HL-60 (cell line): ENCODE measurements at regions not wholly inside any gene's neighbourhood (a gene's known extent, or its start where the extent isn't known, plus 50 kb on each side); places are given as distances from the start of the nearest gene placed in this dataset.
A peak's percentile ranks its signal among the peaks of the same experiment; 100 is the strongest.

Source experiments
- DNase-seq, 2 experiments: peaks; one replicate each; pipeline ENCODE4 v3.0.0-alpha.2; 2010 to 2020; ENCODE audit warnings: low read depth in 1 of 2, low spot score in 1 of 2
- H3K27ac ChIP-seq: fragments of 250-450 bp; sonication (Bioruptor Pico); replicated peaks from 2 replicates; pipeline ENCODE4 v1.5.1; 2020; ENCODE audit warnings: mild to moderate bottlenecking, moderate library complexity
- H3K27me3 ChIP-seq: fragments of 250-450 bp; sonication (Bioruptor Pico); 2 replicates; pipeline ENCODE4 v1.5.1; 2021; ENCODE audit warnings: mild to moderate bottlenecking, moderate library complexity; ENCODE audit not compliant: insufficient read depth, poor library complexity, severe bottlenecking
- H3K4me3 ChIP-seq: replicated peaks from 2 replicates; pipeline ENCODE4 v1.5.1; 2011; ENCODE audit warnings: mild to moderate bottlenecking, control low read depth, low read length; ENCODE audit not compliant: insufficient read depth
- GABPA ChIP-seq: IDR thresholded peaks from 2 replicates; pipeline ENCODE4 v1.6.1; 2012; ENCODE audit warnings: low read depth
- POLR2AphosphoS5 ChIP-seq: IDR thresholded peaks from 2 replicates; pipeline ENCODE4 v1.6.1; 2012; ENCODE audit warnings: low read depth
- SPI1 ChIP-seq: IDR thresholded peaks from 2 replicates; pipeline ENCODE4 v1.6.1; 2012; ENCODE audit warnings: low read depth, mild to moderate bottlenecking, borderline replicate concordance
- TF ChIP-seq, protein P1 (sequence below): IDR thresholded peaks from one replicate; pipeline ENCODE4 v1.5.1; 2011; ENCODE audit warnings: low read length, control low read depth, inconsistent platforms; ENCODE audit not compliant: insufficient read depth
- TF ChIP-seq, protein P2 (sequence below): IDR thresholded peaks from 2 replicates; pipeline ENCODE4 v1.6.1; 2012; ENCODE audit warnings: low read depth; ENCODE audit not compliant: insufficient replicate concordance

DNA sequence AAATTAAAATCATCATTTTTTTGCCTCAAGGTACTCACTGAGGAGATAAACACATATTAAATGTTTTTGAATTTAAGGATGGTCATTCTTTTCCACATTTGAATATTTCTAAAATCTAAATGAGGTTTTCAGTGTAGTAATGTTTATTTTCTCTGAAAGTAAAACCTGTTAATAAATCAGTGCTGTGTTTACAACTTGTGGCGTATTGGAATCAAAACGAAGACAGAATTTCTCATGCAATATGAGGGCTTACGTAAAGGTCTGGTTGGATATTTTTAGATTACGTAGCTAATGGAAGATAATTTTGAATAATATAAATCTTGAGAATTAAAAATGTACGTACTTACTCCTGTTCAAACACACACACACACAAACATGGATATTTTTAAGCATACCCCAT lies 106.8 kb upstream of the LUZP2 start:
- TF ChIP-seq POLR2AphosphoS5 (no peak), SPI1 (no peak), GABPA (no peak)
- TF ChIP-seq, protein P1, sequence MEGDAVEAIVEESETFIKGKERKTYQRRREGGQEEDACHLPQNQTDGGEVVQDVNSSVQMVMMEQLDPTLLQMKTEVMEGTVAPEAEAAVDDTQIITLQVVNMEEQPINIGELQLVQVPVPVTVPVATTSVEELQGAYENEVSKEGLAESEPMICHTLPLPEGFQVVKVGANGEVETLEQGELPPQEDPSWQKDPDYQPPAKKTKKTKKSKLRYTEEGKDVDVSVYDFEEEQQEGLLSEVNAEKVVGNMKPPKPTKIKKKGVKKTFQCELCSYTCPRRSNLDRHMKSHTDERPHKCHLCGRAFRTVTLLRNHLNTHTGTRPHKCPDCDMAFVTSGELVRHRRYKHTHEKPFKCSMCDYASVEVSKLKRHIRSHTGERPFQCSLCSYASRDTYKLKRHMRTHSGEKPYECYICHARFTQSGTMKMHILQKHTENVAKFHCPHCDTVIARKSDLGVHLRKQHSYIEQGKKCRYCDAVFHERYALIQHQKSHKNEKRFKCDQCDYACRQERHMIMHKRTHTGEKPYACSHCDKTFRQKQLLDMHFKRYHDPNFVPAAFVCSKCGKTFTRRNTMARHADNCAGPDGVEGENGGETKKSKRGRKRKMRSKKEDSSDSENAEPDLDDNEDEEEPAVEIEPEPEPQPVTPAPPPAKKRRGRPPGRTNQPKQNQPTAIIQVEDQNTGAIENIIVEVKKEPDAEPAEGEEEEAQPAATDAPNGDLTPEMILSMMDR = no peak
- TF ChIP-seq, protein P2, sequence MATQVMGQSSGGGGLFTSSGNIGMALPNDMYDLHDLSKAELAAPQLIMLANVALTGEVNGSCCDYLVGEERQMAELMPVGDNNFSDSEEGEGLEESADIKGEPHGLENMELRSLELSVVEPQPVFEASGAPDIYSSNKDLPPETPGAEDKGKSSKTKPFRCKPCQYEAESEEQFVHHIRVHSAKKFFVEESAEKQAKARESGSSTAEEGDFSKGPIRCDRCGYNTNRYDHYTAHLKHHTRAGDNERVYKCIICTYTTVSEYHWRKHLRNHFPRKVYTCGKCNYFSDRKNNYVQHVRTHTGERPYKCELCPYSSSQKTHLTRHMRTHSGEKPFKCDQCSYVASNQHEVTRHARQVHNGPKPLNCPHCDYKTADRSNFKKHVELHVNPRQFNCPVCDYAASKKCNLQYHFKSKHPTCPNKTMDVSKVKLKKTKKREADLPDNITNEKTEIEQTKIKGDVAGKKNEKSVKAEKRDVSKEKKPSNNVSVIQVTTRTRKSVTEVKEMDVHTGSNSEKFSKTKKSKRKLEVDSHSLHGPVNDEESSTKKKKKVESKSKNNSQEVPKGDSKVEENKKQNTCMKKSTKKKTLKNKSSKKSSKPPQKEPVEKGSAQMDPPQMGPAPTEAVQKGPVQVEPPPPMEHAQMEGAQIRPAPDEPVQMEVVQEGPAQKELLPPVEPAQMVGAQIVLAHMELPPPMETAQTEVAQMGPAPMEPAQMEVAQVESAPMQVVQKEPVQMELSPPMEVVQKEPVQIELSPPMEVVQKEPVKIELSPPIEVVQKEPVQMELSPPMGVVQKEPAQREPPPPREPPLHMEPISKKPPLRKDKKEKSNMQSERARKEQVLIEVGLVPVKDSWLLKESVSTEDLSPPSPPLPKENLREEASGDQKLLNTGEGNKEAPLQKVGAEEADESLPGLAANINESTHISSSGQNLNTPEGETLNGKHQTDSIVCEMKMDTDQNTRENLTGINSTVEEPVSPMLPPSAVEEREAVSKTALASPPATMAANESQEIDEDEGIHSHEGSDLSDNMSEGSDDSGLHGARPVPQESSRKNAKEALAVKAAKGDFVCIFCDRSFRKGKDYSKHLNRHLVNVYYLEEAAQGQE = no peak
- no peak for DNase-seq

DNA sequence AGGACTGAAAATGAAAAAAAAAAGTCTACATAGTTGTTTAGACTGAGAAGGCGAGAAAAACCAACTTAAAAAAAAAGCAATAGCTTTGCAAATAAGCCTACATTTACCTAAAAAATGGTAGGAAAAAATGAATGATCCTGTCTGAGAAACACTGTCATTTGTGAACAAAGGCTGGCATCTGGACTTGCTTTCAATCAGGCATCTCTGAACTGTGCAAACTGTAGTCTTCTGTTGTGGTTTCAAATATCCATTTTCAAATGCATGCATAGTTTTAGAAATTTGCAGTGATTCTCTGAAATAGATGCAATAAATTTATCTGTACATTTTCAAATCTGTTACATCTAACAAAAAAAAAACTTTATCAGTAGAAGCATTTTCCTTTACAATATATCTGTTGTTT lies 106.1 kb upstream of the LUZP2 start:
- no peak for DNase-seq
- no peak for TF ChIP-seq POLR2AphosphoS5
- Histone ChIP-seq H3K27me3 (no peaks in the 10 kb centered on the region), H3K4me3 (no peak overlapping the region), H3K27ac (no peak overlapping the region)

More for the DNA sequence above, 106.8 kb upstream of the LUZP2 start:
- Histone ChIP-seq H3K27ac (no peak overlapping the region), H3K27me3 (no peaks in the 10 kb centered on the region), H3K4me3 (no peak overlapping the region)

DNA sequence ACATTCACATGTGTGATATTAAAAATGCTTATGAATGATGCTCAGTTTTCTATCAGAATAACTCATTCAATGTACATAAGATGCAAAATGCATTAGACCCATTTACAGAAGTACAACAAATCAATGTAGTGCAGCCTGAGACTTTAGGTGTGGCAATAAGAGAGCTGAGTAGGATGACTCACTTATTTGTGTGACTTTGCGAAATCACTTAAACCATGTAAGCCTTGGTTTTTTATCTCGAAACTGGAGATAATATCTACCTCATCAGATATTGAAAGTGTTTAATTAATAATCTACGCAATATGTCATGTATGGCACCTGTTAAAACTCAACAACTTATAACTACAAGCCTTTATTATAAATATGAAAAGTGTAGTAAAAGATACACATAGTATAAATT lies 105.7 kb upstream of the LUZP2 start:
- DNase-seq = peak in 1 of 2 experiments; percentile 1
- Histone ChIP-seq H3K27ac (no peak overlapping the region), H3K27me3 (no peaks in the 10 kb centered on the region), H3K4me3 (no peak overlapping the region)
- TF ChIP-seq, protein P1 = no peak
- TF ChIP-seq GABPA (no peak), SPI1 (no peak), POLR2AphosphoS5 (no peak)
- TF ChIP-seq, protein P2 = no peak

DNA sequence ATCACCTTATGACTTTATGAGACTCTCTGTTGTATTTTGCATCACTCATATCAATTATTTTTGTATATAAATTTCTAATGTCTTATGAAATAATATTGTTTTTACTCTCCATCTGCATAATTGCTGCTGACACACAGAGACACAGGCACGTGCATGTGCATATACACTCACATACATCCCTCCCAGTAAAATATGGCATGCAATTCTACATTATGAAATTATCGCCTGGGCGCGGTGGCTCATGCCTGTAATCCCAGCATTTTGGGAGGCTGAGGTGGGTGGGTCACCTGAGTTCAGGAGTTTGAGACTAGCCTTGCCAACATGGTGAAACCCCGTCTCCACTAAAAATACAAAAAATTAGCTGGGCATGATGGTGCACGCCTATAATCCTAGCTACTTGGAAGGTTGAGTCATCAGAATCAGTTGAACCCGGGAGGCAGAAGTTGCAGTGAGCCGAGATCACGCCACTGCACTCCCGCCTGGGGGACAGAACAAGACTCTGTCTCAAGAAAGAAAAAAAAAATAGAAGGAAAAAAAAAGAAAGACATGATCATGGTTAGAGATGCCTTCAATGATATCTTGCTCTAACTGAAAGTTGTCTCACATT lies 96.7 kb upstream of the LUZP2 start:
- no peak for DNase-seq
- no peaks in the 10 kb centered on the region for H3K27me3 ChIP-seq
- TF ChIP-seq, protein P2 = no peak
- TF ChIP-seq SPI1 = no peak
- TF ChIP-seq POLR2AphosphoS5 = no peak
- no peak for TF ChIP-seq GABPA
- TF ChIP-seq, protein P1 = no peak
- H3K27ac ChIP-seq = no peak overlapping the region
- no peak overlapping the region for H3K4me3 ChIP-seq
